ENCODE measurements at regions not wholly inside any gene's neighbourhood (a gene's known extent, or its start where the extent isn't known, plus 50 kb on each side); places are given as distances from the start of the nearest gene placed in this dataset.

DNA sequence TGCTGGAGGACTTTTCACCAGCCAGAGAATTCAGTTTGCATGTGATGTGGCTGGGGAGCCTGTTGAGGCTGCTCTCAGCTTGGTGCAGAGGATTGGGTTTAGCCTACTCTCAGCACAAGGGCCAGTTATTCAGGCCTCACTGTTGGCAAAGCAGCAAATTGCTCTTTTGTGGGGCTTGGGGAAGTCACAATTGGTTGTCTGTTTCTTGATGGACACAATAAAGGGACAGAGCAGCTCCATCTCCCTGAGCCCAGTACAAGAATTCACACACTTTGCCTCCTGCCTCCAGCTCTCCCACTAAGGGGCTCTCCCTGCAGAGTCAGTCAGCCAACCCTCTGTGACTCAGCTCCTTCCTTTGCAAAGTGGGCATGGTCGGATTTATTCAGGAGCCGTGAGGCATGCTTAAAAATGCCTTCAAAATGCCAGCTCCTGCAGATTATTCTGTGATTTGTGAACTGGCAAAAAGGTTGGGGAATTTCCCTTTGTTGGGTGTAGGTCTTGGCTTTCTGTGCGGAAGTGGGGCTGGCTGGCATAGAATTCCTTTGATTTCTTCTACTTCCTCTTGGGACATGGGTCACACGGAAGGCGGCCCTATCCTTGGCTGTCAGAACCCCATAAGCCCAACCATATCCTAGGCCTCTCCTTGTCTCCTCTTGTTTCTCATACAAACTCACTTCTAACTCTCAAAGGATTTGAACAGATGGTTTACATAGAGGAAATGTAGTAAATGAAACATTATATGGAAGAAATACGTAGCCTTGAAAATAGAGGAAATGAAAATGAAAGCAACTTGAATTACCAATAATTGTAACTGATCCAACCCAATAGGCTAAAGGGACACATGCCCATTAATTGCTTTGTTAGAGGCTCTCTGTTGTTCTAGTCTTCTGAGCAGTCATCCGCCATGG, 118.7 kb upstream of the CD180 start:
- TF ChIP-seq ZNF8 (CRISPR knock-in tag; IDR thresholded peaks at IDR 0.05) (no peak), BACH2 (CRISPR knock-in tag; IDR thresholded peaks at IDR 0.05; ENCODE audit: borderline replicate concordance) (no peak), PATZ1 (CRISPR knock-in tag; IDR thresholded peaks at IDR 0.05; ENCODE audit: borderline replicate concordance) (no peak), ZFP30 (CRISPR knock-in tag; IDR thresholded peaks at IDR 0.05) (no peak), ARNTL (CRISPR knock-in tag; IDR thresholded peaks at IDR 0.05; ENCODE audit: borderline replicate concordance, low read depth) (no peak), OSR1 (CRISPR knock-in tag; IDR thresholded peaks at IDR 0.05) (no peak), ZNF70 (CRISPR knock-in tag; IDR thresholded peaks at IDR 0.05) (no peak), RARB (CRISPR knock-in tag; IDR thresholded peaks at IDR 0.05) (no peak), TOX (CRISPR knock-in tag; IDR thresholded peaks at IDR 0.05; ENCODE audit: borderline replicate concordance) (no peak), GLIS3 (CRISPR knock-in tag; IDR thresholded peaks at IDR 0.05) (no peak)
- TF ChIP-seq, protein P1, sequence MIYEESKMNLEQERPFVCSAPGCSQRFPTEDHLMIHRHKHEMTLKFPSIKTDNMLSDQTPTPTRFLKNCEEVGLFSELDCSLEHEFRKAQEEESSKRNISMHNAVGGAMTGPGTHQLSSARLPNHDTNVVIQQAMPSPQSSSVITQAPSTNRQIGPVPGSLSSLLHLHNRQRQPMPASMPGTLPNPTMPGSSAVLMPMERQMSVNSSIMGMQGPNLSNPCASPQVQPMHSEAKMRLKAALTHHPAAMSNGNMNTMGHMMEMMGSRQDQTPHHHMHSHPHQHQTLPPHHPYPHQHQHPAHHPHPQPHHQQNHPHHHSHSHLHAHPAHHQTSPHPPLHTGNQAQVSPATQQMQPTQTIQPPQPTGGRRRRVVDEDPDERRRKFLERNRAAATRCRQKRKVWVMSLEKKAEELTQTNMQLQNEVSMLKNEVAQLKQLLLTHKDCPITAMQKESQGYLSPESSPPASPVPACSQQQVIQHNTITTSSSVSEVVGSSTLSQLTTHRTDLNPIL (CRISPR knock-in tag; IDR thresholded peaks at IDR 0.05; ENCODE audit: low read depth): no peak
- TF ChIP-seq, protein P2, sequence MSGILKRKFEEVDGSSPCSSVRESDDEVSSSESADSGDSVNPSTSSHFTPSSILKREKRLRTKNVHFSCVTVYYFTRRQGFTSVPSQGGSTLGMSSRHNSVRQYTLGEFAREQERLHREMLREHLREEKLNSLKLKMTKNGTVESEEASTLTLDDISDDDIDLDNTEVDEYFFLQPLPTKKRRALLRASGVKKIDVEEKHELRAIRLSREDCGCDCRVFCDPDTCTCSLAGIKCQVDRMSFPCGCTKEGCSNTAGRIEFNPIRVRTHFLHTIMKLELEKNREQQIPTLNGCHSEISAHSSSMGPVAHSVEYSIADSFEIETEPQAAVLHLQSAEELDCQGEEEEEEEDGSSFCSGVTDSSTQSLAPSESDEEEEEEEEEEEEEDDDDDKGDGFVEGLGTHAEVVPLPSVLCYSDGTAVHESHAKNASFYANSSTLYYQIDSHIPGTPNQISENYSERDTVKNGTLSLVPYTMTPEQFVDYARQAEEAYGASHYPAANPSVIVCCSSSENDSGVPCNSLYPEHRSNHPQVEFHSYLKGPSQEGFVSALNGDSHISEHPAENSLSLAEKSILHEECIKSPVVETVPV (CRISPR knock-in tag; IDR thresholded peaks at IDR 0.05): no peak
- TF ChIP-seq, protein P3, sequence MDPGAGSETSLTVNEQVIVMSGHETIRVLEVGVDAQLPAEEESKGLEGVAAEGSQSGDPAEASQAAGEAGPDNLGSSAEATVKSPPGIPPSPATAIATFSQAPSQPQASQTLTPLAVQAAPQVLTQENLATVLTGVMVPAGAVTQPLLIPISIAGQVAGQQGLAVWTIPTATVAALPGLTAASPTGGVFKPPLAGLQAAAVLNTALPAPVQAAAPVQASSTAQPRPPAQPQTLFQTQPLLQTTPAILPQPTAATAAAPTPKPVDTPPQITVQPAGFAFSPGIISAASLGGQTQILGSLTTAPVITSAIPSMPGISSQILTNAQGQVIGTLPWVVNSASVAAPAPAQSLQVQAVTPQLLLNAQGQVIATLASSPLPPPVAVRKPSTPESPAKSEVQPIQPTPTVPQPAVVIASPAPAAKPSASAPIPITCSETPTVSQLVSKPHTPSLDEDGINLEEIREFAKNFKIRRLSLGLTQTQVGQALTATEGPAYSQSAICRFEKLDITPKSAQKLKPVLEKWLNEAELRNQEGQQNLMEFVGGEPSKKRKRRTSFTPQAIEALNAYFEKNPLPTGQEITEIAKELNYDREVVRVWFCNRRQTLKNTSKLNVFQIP (CRISPR knock-in tag; IDR thresholded peaks at IDR 0.05; ENCODE audit: borderline replicate concordance, low read depth): no peak

All from SK-N-SH treated with all-trans-retinoic acid at 6 μM for 48 hours (cell line).